Astrocyte of the spinal cord (primary cell): ENCODE measurements at regions not wholly inside any gene's neighbourhood (a gene's known extent, or its start where the extent isn't known, plus 50 kb on each side); places are given as distances from the start of the nearest gene placed in this dataset.

Source experiments
- DNase-seq: peaks from one replicate; pipeline ENCODE4 v3.0.0; 2011; ENCODE audit warnings: low read depth, low spot score
- H3K4me3 ChIP-seq: 2 replicates; pipeline ENCODE4 v1.5.1; 2011; ENCODE audit warnings: low read depth, mild to moderate bottlenecking, low read length, moderate library complexity
- CTCF ChIP-seq: IDR thresholded peaks from 2 replicates; pipeline ENCODE4 v1.5.1; 2012; ENCODE audit warnings: low read depth, mild to moderate bottlenecking, low read length, inconsistent platforms
- in situ Hi-C: cut with HindIII; loops from 2 replicates; pipeline ENCODE4 v1.10.0; 2017; ENCODE audit warnings: low sequenced_read_pairs

DNA sequence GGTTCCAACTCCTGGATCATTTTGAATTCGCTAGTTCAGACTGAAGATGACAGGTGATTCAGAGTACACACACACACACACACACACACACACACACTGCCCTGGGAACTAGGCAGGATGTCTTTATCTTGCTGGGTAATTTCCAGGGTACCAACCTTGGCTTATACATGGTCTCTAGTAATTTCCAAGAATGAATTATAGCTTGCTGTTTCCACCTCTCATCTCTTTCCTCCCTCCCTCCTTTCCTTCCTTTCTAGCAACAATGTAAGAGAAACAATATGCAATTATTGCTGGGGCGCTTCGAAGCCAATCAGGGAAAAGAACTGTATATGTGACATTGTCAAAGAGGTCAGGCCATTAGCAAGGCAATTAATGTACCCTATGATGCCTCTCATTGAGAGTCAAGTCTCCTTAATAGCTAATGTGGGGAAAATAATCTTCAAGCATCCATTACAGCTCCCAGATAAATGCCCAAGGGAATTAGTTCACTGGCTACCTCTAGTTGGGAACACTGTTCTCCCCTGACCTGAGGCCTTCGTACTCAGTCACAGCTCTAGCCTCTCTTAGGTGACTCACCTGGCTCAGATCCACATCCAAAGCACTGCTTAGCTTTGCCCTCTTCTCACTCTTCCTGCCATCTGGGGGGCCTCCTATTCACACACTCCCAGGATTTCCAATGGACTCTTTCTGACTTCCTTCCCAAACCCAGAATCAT, 311.5 kb downstream of the PPP1R2C start:
- no peak for DNase-seq
- no peak overlapping the region for H3K4me3 ChIP-seq
- TF ChIP-seq CTCF = no peak
- in situ Hi-C loops = no loop called here

DNA sequence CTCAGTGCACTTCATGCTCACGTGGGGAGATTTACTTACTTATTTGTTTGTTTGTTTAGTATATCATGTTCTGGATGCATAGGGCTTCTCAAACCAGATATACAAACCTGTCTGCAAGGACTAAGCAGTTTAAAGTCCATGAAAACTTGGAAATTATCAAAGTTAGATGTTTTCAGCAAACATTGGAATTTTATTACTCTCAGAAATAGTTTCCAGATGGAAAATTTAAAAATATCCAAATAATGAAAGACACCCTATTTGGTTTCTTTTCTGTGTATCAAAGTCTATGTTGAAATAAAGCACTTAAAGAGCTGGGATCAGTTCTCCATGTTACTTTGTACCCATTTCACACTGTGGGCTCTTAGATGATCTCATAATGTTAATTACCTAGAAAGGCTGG, 312.1 kb downstream of the PPP1R2C start:
- in situ Hi-C loops = no loop called here
- no peak for DNase-seq
- TF ChIP-seq CTCF = no peak
- no peak overlapping the region for H3K4me3 ChIP-seq

- DNase-seq = no peak
- in situ Hi-C loops = no loop called here
- H3K4me3 ChIP-seq = no peak overlapping the region
- TF ChIP-seq CTCF = no peak
Observed at GRCh38 chrX:42463706-42464490, 314.1 kb downstream of the PPP1R2C start.

DNA sequence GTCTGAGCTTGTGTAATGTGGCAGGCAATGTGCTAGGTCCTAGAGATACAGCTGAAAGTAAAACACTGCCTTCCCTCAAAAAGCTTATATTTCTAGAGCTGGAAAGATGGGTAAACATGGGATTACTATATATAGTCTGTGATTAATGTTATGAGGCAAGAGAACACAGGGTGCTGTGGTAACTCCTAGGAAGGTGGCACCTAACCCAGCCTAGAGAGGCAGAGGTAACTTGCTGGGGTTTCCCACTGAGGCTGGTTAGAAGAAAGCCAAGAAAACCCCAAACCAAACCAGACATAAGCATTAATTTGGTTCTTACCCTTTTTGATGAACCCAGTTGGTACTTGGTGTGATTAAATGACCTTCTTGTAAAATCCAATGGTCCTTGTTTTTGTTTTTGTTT, 315.0 kb downstream of the PPP1R2C start:
- no peak for TF ChIP-seq CTCF
- no peak for DNase-seq
- in situ Hi-C loops = no loop called here

GRCh38 chrX:42460706-42461105, 317.3 kb downstream of the PPP1R2C start:
- TF ChIP-seq CTCF = no peak
- in situ Hi-C loops = no loop called here
- DNase-seq = no peak
- no peak overlapping the region for H3K4me3 ChIP-seq

More for the DNA sequence above, 315.0 kb downstream of the PPP1R2C start:
- no peak overlapping the region for H3K4me3 ChIP-seq

GRCh38 chrX:42459735-42460134, 318.2 kb downstream of the PPP1R2C start:
- TF ChIP-seq CTCF = no peak
- in situ Hi-C loops = no loop called here
- H3K4me3 ChIP-seq = no peak overlapping the region
- no peak for DNase-seq
